ENCODE measurements at regions not wholly inside any gene's neighbourhood (a gene's known extent, or its start where the extent isn't known, plus 50 kb on each side); places are given as distances from the start of the nearest gene placed in this dataset.
"Not testable (repeated sequence)": the region's sequence is repeated elsewhere in the genome, so short reads cannot be mapped to it uniquely, and the experiment has no call there.

GRCh38 chr19:31057476-31057875 lies 291.8 kb downstream of the TSHZ3 start:
- H3K36me3 ChIP-seq (ENCODE audit: control insufficient read depth, insufficient read depth, low read length): no peaks in the 10 kb centered on the region
- no peaks in the 10 kb centered on the region for H3K27me3 ChIP-seq (ENCODE audit: control insufficient read depth, insufficient read depth, low read length, poor library complexity, severe bottlenecking)
- H3K4me3 ChIP-seq (ENCODE audit: insufficient read depth, low read depth, low read length): no peak overlapping the region
- WGBS, 2 experiments: 88 to 94% methylated on average over 2 of the region's 2 CpGs
- no peaks in the 10 kb centered on the region for H3K4me1 ChIP-seq (ENCODE audit: control insufficient read depth, insufficient read depth, low read length)
- H3K27ac ChIP-seq (ENCODE audit: insufficient read depth, low read depth, low read length, poor library complexity, severe bottlenecking): no peak overlapping the region
- no peaks in the 10 kb centered on the region for H3K9me3 ChIP-seq (ENCODE audit: control insufficient read depth, low read length)

- no peak overlapping the region for H3K27ac ChIP-seq (ENCODE audit: insufficient read depth, low read depth, low read length, poor library complexity, severe bottlenecking)
- no peaks in the 10 kb centered on the region for H3K36me3 ChIP-seq (ENCODE audit: control insufficient read depth, insufficient read depth, low read length)
- H3K27me3 ChIP-seq (ENCODE audit: control insufficient read depth, insufficient read depth, low read length, poor library complexity, severe bottlenecking): no peaks in the 10 kb centered on the region
- H3K9me3 ChIP-seq (ENCODE audit: control insufficient read depth, low read length): no peaks in the 10 kb centered on the region
- H3K4me3 ChIP-seq (ENCODE audit: insufficient read depth, low read depth, low read length): no peak overlapping the region
- H3K4me1 ChIP-seq (ENCODE audit: control insufficient read depth, insufficient read depth, low read length): no peaks in the 10 kb centered on the region
Measured at GRCh38 chr19:31055454-31055853, 293.8 kb downstream of the TSHZ3 start.

GRCh38 chr19:31054430-31054829 lies 294.8 kb downstream of the TSHZ3 start:
- Histone ChIP-seq H3K9me3 (ENCODE audit: control insufficient read depth, low read length) (no peaks in the 10 kb centered on the region), H3K27ac (ENCODE audit: insufficient read depth, low read depth, low read length, poor library complexity, severe bottlenecking) (no peak overlapping the region), H3K4me1 (ENCODE audit: control insufficient read depth, insufficient read depth, low read length) (no peaks in the 10 kb centered on the region), H3K27me3 (ENCODE audit: control insufficient read depth, insufficient read depth, low read length, poor library complexity, severe bottlenecking) (no peaks in the 10 kb centered on the region), H3K4me3 (ENCODE audit: insufficient read depth, low read depth, low read length) (no peak overlapping the region), H3K36me3 (ENCODE audit: control insufficient read depth, insufficient read depth, low read length) (no peaks in the 10 kb centered on the region)
- WGBS, 2 experiments: 31 to 40% methylated on average over 3 of the region's 3 CpGs

- Histone ChIP-seq H3K27me3 (ENCODE audit: control insufficient read depth, insufficient read depth, low read length, poor library complexity, severe bottlenecking) (no peaks in the 10 kb centered on the region), H3K27ac (ENCODE audit: insufficient read depth, low read depth, low read length, poor library complexity, severe bottlenecking) (no peak overlapping the region), H3K4me3 (ENCODE audit: insufficient read depth, low read depth, low read length) (no peak overlapping the region), H3K4me1 (ENCODE audit: control insufficient read depth, insufficient read depth, low read length) (no peaks in the 10 kb centered on the region), H3K9me3 (ENCODE audit: control insufficient read depth, low read length) (no peaks in the 10 kb centered on the region), H3K36me3 (ENCODE audit: control insufficient read depth, insufficient read depth, low read length) (no peaks in the 10 kb centered on the region)
- 95 to 96% methylated on average over 5 of the region's 5 CpGs for WGBS, 2 experiments
Measured at GRCh38 chr19:31049431-31049830, 299.8 kb downstream of the TSHZ3 start.

GRCh38 chr19:31046024-31046423 lies 303.2 kb downstream of the TSHZ3 start:
- Histone ChIP-seq H3K27ac (ENCODE audit: insufficient read depth, low read depth, low read length, poor library complexity, severe bottlenecking) (no peak overlapping the region), H3K27me3 (ENCODE audit: control insufficient read depth, insufficient read depth, low read length, poor library complexity, severe bottlenecking) (no peaks in the 10 kb centered on the region)
- WGBS, 2 experiments: 93% methylated on average over 2 of the region's 2 CpGs; no CpG with 5 or more reads in 1 of the 2 experiments

GRCh38 chr19:31041461-31041860 lies 307.8 kb downstream of the TSHZ3 start:
- Histone ChIP-seq H3K27ac (ENCODE audit: insufficient read depth, low read depth, low read length, poor library complexity, severe bottlenecking) (no peak overlapping the region), H3K36me3 (ENCODE audit: control insufficient read depth, insufficient read depth, low read length) (no peaks in the 10 kb centered on the region), H3K4me3 (ENCODE audit: insufficient read depth, low read depth, low read length) (no peak overlapping the region), H3K4me1 (ENCODE audit: control insufficient read depth, insufficient read depth, low read length) (no peaks in the 10 kb centered on the region), H3K9me3 (ENCODE audit: control insufficient read depth, low read length) (no peaks in the 10 kb centered on the region), H3K27me3 (ENCODE audit: control insufficient read depth, insufficient read depth, low read length, poor library complexity, severe bottlenecking) (no peaks in the 10 kb centered on the region)
- WGBS, 2 experiments: 82 to 90% methylated on average over 2 of the region's 2 CpGs

More at GRCh38 chr19:31046024-31046423, 303.2 kb downstream of the TSHZ3 start:
- Histone ChIP-seq H3K4me1 (ENCODE audit: control insufficient read depth, insufficient read depth, low read length) (no peaks in the 10 kb centered on the region), H3K4me3 (ENCODE audit: insufficient read depth, low read depth, low read length) (no peak overlapping the region), H3K9me3 (ENCODE audit: control insufficient read depth, low read length) (no peaks in the 10 kb centered on the region), H3K36me3 (ENCODE audit: control insufficient read depth, insufficient read depth, low read length) (no peaks in the 10 kb centered on the region)

- 89 to 91% methylated on average over 4 of the region's 4 CpGs for WGBS, 2 experiments
- Histone ChIP-seq H3K36me3 (ENCODE audit: control insufficient read depth, insufficient read depth, low read length) (no peaks in the 10 kb centered on the region), H3K4me1 (ENCODE audit: control insufficient read depth, insufficient read depth, low read length) (no peaks in the 10 kb centered on the region), H3K4me3 (ENCODE audit: insufficient read depth, low read depth, low read length) (no peak overlapping the region), H3K27me3 (ENCODE audit: control insufficient read depth, insufficient read depth, low read length, poor library complexity, severe bottlenecking) (no peaks in the 10 kb centered on the region), H3K27ac (ENCODE audit: insufficient read depth, low read depth, low read length, poor library complexity, severe bottlenecking) (no peak overlapping the region), H3K9me3 (ENCODE audit: control insufficient read depth, low read length) (no peaks in the 10 kb centered on the region)
Measured at GRCh38 chr19:31039151-31039550, 310.1 kb downstream of the TSHZ3 start.

GRCh38 chr19:31037286-31037980 lies 311.8 kb downstream of the TSHZ3 start:
- H3K9me3 ChIP-seq (ENCODE audit: control insufficient read depth, low read length): no peaks in the 10 kb centered on the region
- no peaks in the 10 kb centered on the region for H3K36me3 ChIP-seq (ENCODE audit: control insufficient read depth, insufficient read depth, low read length)
- no peaks in the 10 kb centered on the region for H3K4me1 ChIP-seq (ENCODE audit: control insufficient read depth, insufficient read depth, low read length)
- H3K4me3 ChIP-seq (ENCODE audit: insufficient read depth, low read depth, low read length): no peak overlapping the region
- WGBS, 2 experiments: 95 to 97% methylated on average over 3 of the region's 3 CpGs
- H3K27me3 ChIP-seq (ENCODE audit: control insufficient read depth, insufficient read depth, low read length, poor library complexity, severe bottlenecking): no peaks in the 10 kb centered on the region
- no peak overlapping the region for H3K27ac ChIP-seq (ENCODE audit: insufficient read depth, low read depth, low read length, poor library complexity, severe bottlenecking)

GRCh38 chr19:31031455-31031854 lies 317.8 kb downstream of the TSHZ3 start:
- H3K36me3 ChIP-seq (ENCODE audit: control insufficient read depth, insufficient read depth, low read length); H3K4me3 ChIP-seq (ENCODE audit: insufficient read depth, low read depth, low read length); H3K27me3 ChIP-seq (ENCODE audit: control insufficient read depth, insufficient read depth, low read length, poor library complexity, severe bottlenecking); H3K4me1 ChIP-seq (ENCODE audit: control insufficient read depth, insufficient read depth, low read length); H3K9me3 ChIP-seq (ENCODE audit: control insufficient read depth, low read length); H3K27ac ChIP-seq (ENCODE audit: insufficient read depth, low read depth, low read length, poor library complexity, severe bottlenecking): not testable (repeated sequence)
- 88 to 97% methylated on average over 3 to 4 of the region's 4 CpGs for WGBS, 2 experiments

GRCh38 chr19:31023038-31023437 lies 326.2 kb downstream of the TSHZ3 start:
- Histone ChIP-seq H3K27me3 (ENCODE audit: control insufficient read depth, insufficient read depth, low read length, poor library complexity, severe bottlenecking) (no peaks in the 10 kb centered on the region), H3K4me1 (ENCODE audit: control insufficient read depth, insufficient read depth, low read length) (no peaks in the 10 kb centered on the region), H3K9me3 (ENCODE audit: control insufficient read depth, low read length) (no peaks in the 10 kb centered on the region), H3K4me3 (ENCODE audit: insufficient read depth, low read depth, low read length) (no peak overlapping the region), H3K27ac (ENCODE audit: insufficient read depth, low read depth, low read length, poor library complexity, severe bottlenecking) (no peak overlapping the region), H3K36me3 (ENCODE audit: control insufficient read depth, insufficient read depth, low read length) (no peaks in the 10 kb centered on the region)
- WGBS, 2 experiments: 93 to 94% methylated on average over 10 of the region's 10 CpGs

- H3K36me3 ChIP-seq (ENCODE audit: control insufficient read depth, insufficient read depth, low read length): no peaks in the 10 kb centered on the region
- no peak overlapping the region for H3K27ac ChIP-seq (ENCODE audit: insufficient read depth, low read depth, low read length, poor library complexity, severe bottlenecking)
- H3K9me3 ChIP-seq (ENCODE audit: control insufficient read depth, low read length): no peaks in the 10 kb centered on the region
- no peaks in the 10 kb centered on the region for H3K27me3 ChIP-seq (ENCODE audit: control insufficient read depth, insufficient read depth, low read length, poor library complexity, severe bottlenecking)
- no peaks in the 10 kb centered on the region for H3K4me1 ChIP-seq (ENCODE audit: control insufficient read depth, insufficient read depth, low read length)
- WGBS, 2 experiments: 94 to 96% methylated on average over 5 of the region's 5 CpGs
- no peak overlapping the region for H3K4me3 ChIP-seq (ENCODE audit: insufficient read depth, low read depth, low read length)
Measured at GRCh38 chr19:31018936-31019335, 330.3 kb downstream of the TSHZ3 start.
